ENCODE measurements at regions not wholly inside any gene's neighbourhood (a gene's known extent, or its start where the extent isn't known, plus 50 kb on each side); places are given as distances from the start of the nearest gene placed in this dataset.

- TF ChIP-seq CTCF (IDR thresholded peaks at IDR 0.05) (no peak), POLR2A (IDR thresholded peaks at IDR 0.05) (no peak)
Measured at GRCh38 chr21:35324372-35325220, 275.5 kb upstream of the RUNX1 start.
